WTC11 (cell line): ENCODE measurements at regions not wholly inside any gene's neighbourhood (a gene's known extent, or its start where the extent isn't known, plus 50 kb on each side); places are given as distances from the start of the nearest gene placed in this dataset.

Source experiments
- ATAC-seq: fragments of 200-7000 bp; cut with Tn5 transposase; 2 replicates; pipeline ENCODE4 v1.10.0; 2021; ENCODE audit warnings: mild to moderate bottlenecking, moderate library complexity
- CTCF ChIA-PET: fragments of 300-600 bp; sonication (Branson Sonifier 250); formaldehyde crosslinking; loops from one replicate; lab custom pipeline; 2021; ENCODE audit warnings: antibody characterized with exemption; lab: Charles Lee
- POLR2A ChIA-PET: fragments of 350-600 bp; sonication (Branson Sonifier 250); formaldehyde crosslinking; loops from one replicate; lab custom pipeline; 2021; ENCODE audit warnings: antibody characterized with exemption; lab: Charles Lee
- DNase-seq: peaks from one replicate; pipeline ENCODE4 v3.0.0; 2021; ENCODE audit warnings: low spot score
- H3K27ac Mint-ChIP-seq: 2 replicates; pipeline ENCODE4 v1.8.0; 2021; ENCODE audit warnings: mixed read lengths
- H3K27me3 Mint-ChIP-seq: 2 replicates; pipeline ENCODE4 v1.8.0; 2021; ENCODE audit warnings: low read depth, mild to moderate bottlenecking, moderate library complexity, mixed read lengths
- H3K36me3 Mint-ChIP-seq: 2 replicates; pipeline ENCODE4 v1.8.0; 2021; ENCODE audit warnings: mixed read lengths
- H3K4me1 Mint-ChIP-seq: 2 replicates; pipeline ENCODE4 v1.8.0; 2022; ENCODE audit warnings: mixed read lengths
- H3K4me3 Mint-ChIP-seq: 2 replicates; pipeline ENCODE4 v1.8.0; 2021; ENCODE audit warnings: mild to moderate bottlenecking, moderate library complexity, mixed read lengths
- H3K9me3 Mint-ChIP-seq: 2 replicates; pipeline ENCODE4 v1.8.0; 2021; ENCODE audit warnings: mixed read lengths
- AR ChIP-seq: fragments of 250-450 bp; sonication (Bioruptor Pico); IDR thresholded peaks from 2 replicates; pipeline ENCODE4 v1.9.0; 2021; ENCODE audit warnings: mild to moderate bottlenecking
- CREM ChIP-seq: sonication (generic); formaldehyde crosslinking; IDR thresholded peaks from 2 replicates; pipeline ENCODE4 v1.8.1; 2022; ENCODE audit warnings: mild to moderate bottlenecking, missing genetic modification reagents, moderate library complexity
- FOXJ3 ChIP-seq: sonication (generic); formaldehyde crosslinking; IDR thresholded peaks from 2 replicates; pipeline ENCODE4 v1.9.0; 2021; ENCODE audit warnings: missing genetic modification reagents, mild to moderate bottlenecking, borderline replicate concordance
- JAZF1 ChIP-seq: fragments of 250-450 bp; sonication (Bioruptor Pico); IDR thresholded peaks from 2 replicates; pipeline ENCODE4 v1.9.0; 2021; ENCODE audit warnings: moderate library complexity, mild to moderate bottlenecking, inconsistent platforms
- JUN ChIP-seq: sonication (generic); formaldehyde crosslinking; IDR thresholded peaks from 2 replicates; pipeline ENCODE4 v1.8.0; 2023; ENCODE audit warnings: mild to moderate bottlenecking, missing genetic modification reagents
- NFATC4 ChIP-seq: fragments of 250-450 bp; sonication (Bioruptor Pico); IDR thresholded peaks from 2 replicates; pipeline ENCODE4 v1.9.0; 2021; ENCODE audit warnings: mild to moderate bottlenecking
- NFYB ChIP-seq: sonication (generic); formaldehyde crosslinking; conservative IDR thresholded peaks from 2 replicates; pipeline ENCODE4 v1.8.0; 2022; ENCODE audit warnings: low read depth, missing genetic modification reagents
- SMAD3 ChIP-seq: sonication (generic); formaldehyde crosslinking; IDR thresholded peaks from 2 replicates; pipeline ENCODE4 v1.8.0; 2022; ENCODE audit warnings: missing genetic modification reagents, mild to moderate bottlenecking, borderline replicate concordance
- SP1 ChIP-seq: sonication (generic); formaldehyde crosslinking; conservative IDR thresholded peaks from 2 replicates; pipeline ENCODE4 v1.8.1; 2022; ENCODE audit warnings: missing genetic modification reagents
- ZNF263 ChIP-seq: sonication (generic); formaldehyde crosslinking; IDR thresholded peaks from 2 replicates; pipeline ENCODE4 v1.8.1; 2022; ENCODE audit warnings: low read depth, mild to moderate bottlenecking, moderate library complexity, missing genetic modification reagents
- ZNF532 ChIP-seq: fragments of 250-450 bp; sonication (Bioruptor Pico); IDR thresholded peaks from 2 replicates; pipeline ENCODE4 v1.9.0; 2021; ENCODE audit warnings: mild to moderate bottlenecking, borderline replicate concordance
- ZSCAN18 ChIP-seq: fragments of 250-450 bp; sonication (Bioruptor Pico); IDR thresholded peaks from 2 replicates; pipeline ENCODE4 v2.1.2; 2022; ENCODE audit warnings: mild to moderate bottlenecking, moderate library complexity
- TF ChIP-seq, protein P1 (sequence below): sonication (generic); formaldehyde crosslinking; IDR thresholded peaks from 2 replicates; pipeline ENCODE4 v1.8.0; 2023; ENCODE audit warnings: missing genetic modification reagents, mild to moderate bottlenecking, borderline replicate concordance

DNA sequence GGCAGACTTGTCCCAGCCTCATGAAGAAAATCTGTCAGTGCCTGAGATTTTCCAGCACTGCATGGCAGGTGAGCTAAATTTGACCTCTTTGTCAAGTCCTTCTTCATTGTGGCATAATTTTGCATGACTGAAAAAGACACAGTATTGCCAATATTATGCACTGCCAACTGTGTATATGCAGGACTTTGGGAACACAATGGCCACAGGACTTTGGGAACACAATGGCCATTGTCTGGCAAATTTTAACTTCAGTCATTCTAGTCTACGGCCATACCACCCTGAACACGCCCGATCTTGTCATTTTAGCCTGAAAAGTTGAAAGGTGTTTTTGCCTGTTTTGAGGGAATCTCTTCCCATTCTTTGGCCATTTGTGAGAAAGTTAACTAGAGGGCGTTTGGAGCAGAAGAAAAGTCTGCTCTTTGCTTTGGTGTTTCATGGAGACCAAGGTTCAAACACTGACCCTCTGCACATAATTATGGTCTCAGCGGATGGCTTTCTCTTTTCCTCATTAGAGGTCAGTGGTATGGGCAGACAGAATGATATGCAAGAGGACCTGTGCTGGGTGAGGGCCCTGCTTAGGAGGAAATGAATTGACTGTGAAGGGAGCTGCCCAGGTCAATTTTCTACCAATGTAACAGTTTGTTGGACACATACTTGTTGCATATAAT is 72.4 kb upstream of the NEK7 start:
- CTCF ChIA-PET = no interaction called here

GRCh38 chr1:198086051-198086745 is 70.6 kb upstream of the NEK7 start:
- Mint-ChIP-seq H3K27ac (no peak overlapping the region), H3K36me3 (no peaks in the 10 kb centered on the region), H3K4me3 (no peak overlapping the region), H3K9me3 (no peaks in the 10 kb centered on the region), H3K27me3 (no peaks in the 10 kb centered on the region), H3K4me1 (peaks cover 12% of the 10 kb centered on the region)
- POLR2A ChIA-PET = no interaction called here
- no peak for DNase-seq
- CTCF ChIA-PET = no interaction called here
- no peak for ATAC-seq
- no peak for TF ChIP-seq ZSCAN18 (CRISPR knock-in tag)
- TF ChIP-seq AR (CRISPR knock-in tag) = no peak

More for the DNA sequence above, 72.4 kb upstream of the NEK7 start:
- Mint-ChIP-seq H3K36me3 (no peaks in the 10 kb centered on the region), H3K9me3 (no peaks in the 10 kb centered on the region), H3K4me3 (no peak overlapping the region), H3K27ac (peak overlapping the region; percentile 70), H3K27me3 (no peaks in the 10 kb centered on the region), H3K4me1 (peaks cover 12% of the 10 kb centered on the region)
- ATAC-seq = no peak
- TF ChIP-seq CREM (CRISPR knock-in tag) (no peak), JUN (CRISPR knock-in tag) (no peak), JAZF1 (CRISPR knock-in tag) (no peak), FOXJ3 (CRISPR knock-in tag) (no peak), NFYB (CRISPR knock-in tag) (no peak), ZNF532 (no peak), NFATC4 (CRISPR knock-in tag) (no peak), SMAD3 (CRISPR knock-in tag) (no peak), ZNF263 (no peak), SP1 (CRISPR knock-in tag) (no peak)
- TF ChIP-seq, protein P1, sequence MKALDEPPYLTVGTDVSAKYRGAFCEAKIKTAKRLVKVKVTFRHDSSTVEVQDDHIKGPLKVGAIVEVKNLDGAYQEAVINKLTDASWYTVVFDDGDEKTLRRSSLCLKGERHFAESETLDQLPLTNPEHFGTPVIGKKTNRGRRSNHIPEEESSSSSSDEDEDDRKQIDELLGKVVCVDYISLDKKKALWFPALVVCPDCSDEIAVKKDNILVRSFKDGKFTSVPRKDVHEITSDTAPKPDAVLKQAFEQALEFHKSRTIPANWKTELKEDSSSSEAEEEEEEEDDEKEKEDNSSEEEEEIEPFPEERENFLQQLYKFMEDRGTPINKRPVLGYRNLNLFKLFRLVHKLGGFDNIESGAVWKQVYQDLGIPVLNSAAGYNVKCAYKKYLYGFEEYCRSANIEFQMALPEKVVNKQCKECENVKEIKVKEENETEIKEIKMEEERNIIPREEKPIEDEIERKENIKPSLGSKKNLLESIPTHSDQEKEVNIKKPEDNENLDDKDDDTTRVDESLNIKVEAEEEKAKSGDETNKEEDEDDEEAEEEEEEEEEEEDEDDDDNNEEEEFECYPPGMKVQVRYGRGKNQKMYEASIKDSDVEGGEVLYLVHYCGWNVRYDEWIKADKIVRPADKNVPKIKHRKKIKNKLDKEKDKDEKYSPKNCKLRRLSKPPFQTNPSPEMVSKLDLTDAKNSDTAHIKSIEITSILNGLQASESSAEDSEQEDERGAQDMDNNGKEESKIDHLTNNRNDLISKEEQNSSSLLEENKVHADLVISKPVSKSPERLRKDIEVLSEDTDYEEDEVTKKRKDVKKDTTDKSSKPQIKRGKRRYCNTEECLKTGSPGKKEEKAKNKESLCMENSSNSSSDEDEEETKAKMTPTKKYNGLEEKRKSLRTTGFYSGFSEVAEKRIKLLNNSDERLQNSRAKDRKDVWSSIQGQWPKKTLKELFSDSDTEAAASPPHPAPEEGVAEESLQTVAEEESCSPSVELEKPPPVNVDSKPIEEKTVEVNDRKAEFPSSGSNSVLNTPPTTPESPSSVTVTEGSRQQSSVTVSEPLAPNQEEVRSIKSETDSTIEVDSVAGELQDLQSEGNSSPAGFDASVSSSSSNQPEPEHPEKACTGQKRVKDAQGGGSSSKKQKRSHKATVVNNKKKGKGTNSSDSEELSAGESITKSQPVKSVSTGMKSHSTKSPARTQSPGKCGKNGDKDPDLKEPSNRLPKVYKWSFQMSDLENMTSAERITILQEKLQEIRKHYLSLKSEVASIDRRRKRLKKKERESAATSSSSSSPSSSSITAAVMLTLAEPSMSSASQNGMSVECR (CRISPR knock-in tag) = no peak
- POLR2A ChIA-PET = no interaction called here
- DNase-seq = no peak
